ENCODE measurements at regions not wholly inside any gene's neighbourhood (a gene's known extent, or its start where the extent isn't known, plus 50 kb on each side); places are given as distances from the start of the nearest gene placed in this dataset.

- Histone ChIP-seq H3K4me3 (no peak overlapping the region), H3K9me3 (no peaks in the 10 kb centered on the region), H3K4me1 (no peaks in the 10 kb centered on the region), H3K36me3 (no peaks in the 10 kb centered on the region), H3K27ac (no peak overlapping the region), H3K27me3 (no peaks in the 10 kb centered on the region)
- DNase-seq (ENCODE audit: low spot score): no peak
- TF ChIP-seq CTCF (IDR thresholded peaks at IDR 0.05): no peak
Measured at GRCh38 chr12:89817501-89818226, 109.0 kb upstream of the ATP2B1 start.

- no peaks in the 10 kb centered on the region for H3K27me3 ChIP-seq
Measured at GRCh38 chr12:89815225-89815624, 106.6 kb upstream of the ATP2B1 start.

GRCh38 chr12:89803412-89803811 is 94.8 kb upstream of the ATP2B1 start:
- H3K9me3 ChIP-seq: no peaks in the 10 kb centered on the region
- H3K36me3 ChIP-seq: no peaks in the 10 kb centered on the region
- H3K27me3 ChIP-seq: no peaks in the 10 kb centered on the region
- H3K4me1 ChIP-seq: no peaks in the 10 kb centered on the region
- TF ChIP-seq CTCF (IDR thresholded peaks at IDR 0.05): no peak
- H3K27ac ChIP-seq: no peak overlapping the region
- DNase-seq (ENCODE audit: low spot score): no peak
- H3K4me3 ChIP-seq: no peak overlapping the region

More at GRCh38 chr12:89815225-89815624, 106.6 kb upstream of the ATP2B1 start:
- DNase-seq (ENCODE audit: low spot score): no peak
- TF ChIP-seq CTCF (IDR thresholded peaks at IDR 0.05): no peak
- Histone ChIP-seq H3K27ac (no peak overlapping the region), H3K9me3 (no peaks in the 10 kb centered on the region), H3K4me3 (no peak overlapping the region), H3K36me3 (no peaks in the 10 kb centered on the region), H3K4me1 (no peaks in the 10 kb centered on the region)

- no peak for TF ChIP-seq CTCF (IDR thresholded peaks at IDR 0.05)
- Histone ChIP-seq H3K4me3 (no peak overlapping the region), H3K36me3 (no peaks in the 10 kb centered on the region), H3K27me3 (no peaks in the 10 kb centered on the region), H3K27ac (no peak overlapping the region), H3K9me3 (no peaks in the 10 kb centered on the region), H3K4me1 (no peaks in the 10 kb centered on the region)
- no peak for DNase-seq (ENCODE audit: low spot score)
Measured at GRCh38 chr12:89801284-89801683, 92.6 kb upstream of the ATP2B1 start.

- Histone ChIP-seq H3K36me3 (no peaks in the 10 kb centered on the region), H3K4me3 (no peak overlapping the region), H3K27ac (no peak overlapping the region), H3K27me3 (no peaks in the 10 kb centered on the region), H3K4me1 (no peaks in the 10 kb centered on the region), H3K9me3 (no peaks in the 10 kb centered on the region)
- TF ChIP-seq CTCF (IDR thresholded peaks at IDR 0.05): no peak
- no peak for DNase-seq (ENCODE audit: low spot score)
Measured at GRCh38 chr12:89800435-89800834, 91.8 kb upstream of the ATP2B1 start.

GRCh38 chr12:89799316-89799715 is 90.7 kb upstream of the ATP2B1 start:
- no peak for DNase-seq (ENCODE audit: low spot score)
- Histone ChIP-seq H3K27ac (no peak overlapping the region), H3K4me3 (no peak overlapping the region), H3K9me3 (no peaks in the 10 kb centered on the region), H3K27me3 (no peaks in the 10 kb centered on the region), H3K36me3 (no peaks in the 10 kb centered on the region), H3K4me1 (no peaks in the 10 kb centered on the region)
- TF ChIP-seq CTCF (IDR thresholded peaks at IDR 0.05): no peak

Data from right atrium auricular region (tissue), 2 donors.